H9 (cell line): ENCODE measurements at regions not wholly inside any gene's neighbourhood (a gene's known extent, or its start where the extent isn't known, plus 50 kb on each side); places are given as distances from the start of the nearest gene placed in this dataset.

Experiments
- DNase-seq: peaks from one replicate; pipeline ENCODE4 v3.0.0-alpha.2; 2017
- H2AFZ ChIP-seq: one replicate; pipeline ENCODE4 v1.6.1; 2013; ENCODE audit warnings: mild to moderate bottlenecking, low read length, control low read depth, moderate library complexity
- H2AK5ac ChIP-seq: 2 replicates; pipeline ENCODE4 v1.6.1; 2013; ENCODE audit warnings: low read length, control low read depth, mixed read lengths; ENCODE audit not compliant: insufficient read length
- H2BK120ac ChIP-seq: one replicate; pipeline ENCODE4 v1.6.1; 2013; ENCODE audit warnings: low read depth, mild to moderate bottlenecking, low read length, control low read depth, inconsistent platforms; ENCODE audit not compliant: poor library complexity, severe bottlenecking
- H2BK12ac ChIP-seq: 2 replicates; pipeline ENCODE4 v1.6.1; 2013; ENCODE audit warnings: low read length, control low read depth, mixed read lengths, low read depth; ENCODE audit not compliant: insufficient read length
- H2BK15ac ChIP-seq: 2 replicates; pipeline ENCODE4 v1.6.1; 2013; ENCODE audit warnings: low read depth, low read length, control low read depth
- H2BK20ac ChIP-seq: one replicate; pipeline ENCODE4 v1.6.1; 2013; ENCODE audit warnings: low read depth, mild to moderate bottlenecking, low read length, control low read depth, inconsistent platforms; ENCODE audit not compliant: poor library complexity, severe bottlenecking
- H2BK5ac ChIP-seq: 2 replicates; pipeline ENCODE4 v1.6.1; 2013; ENCODE audit warnings: low read length, control low read depth, mixed read lengths; ENCODE audit not compliant: insufficient read length
- H3K14ac ChIP-seq: 2 replicates; pipeline ENCODE4 v1.6.1; 2013; ENCODE audit warnings: low read length, control low read depth; ENCODE audit not compliant: insufficient read depth
- H3K18ac ChIP-seq: 2 replicates; pipeline ENCODE4 v1.6.1; 2013; ENCODE audit warnings: low read depth, mild to moderate bottlenecking, mixed read lengths, low read length, control low read depth; ENCODE audit not compliant: insufficient read length
- H3K23ac ChIP-seq: 2 replicates; pipeline ENCODE4 v1.6.1; 2013; ENCODE audit warnings: low read length, control low read depth, mixed read lengths, low read depth; ENCODE audit not compliant: insufficient read length
- H3K23me2 ChIP-seq: 2 replicates; pipeline ENCODE4 v1.6.1; 2013; ENCODE audit warnings: low read depth, mild to moderate bottlenecking, mixed read lengths, low read length, control low read depth; ENCODE audit not compliant: insufficient read length, poor library complexity, severe bottlenecking
- H3K27ac ChIP-seq: 2 replicates; pipeline ENCODE4 v1.5.1; 2013; ENCODE audit warnings: low read length, control low read depth, mixed read lengths, low read depth; ENCODE audit not compliant: insufficient read length
- H3K27me3 ChIP-seq: 2 replicates; pipeline ENCODE4 v1.6.1; 2013; ENCODE audit warnings: low read length, control low read depth, inconsistent platforms; ENCODE audit not compliant: insufficient read depth
- H3K4ac ChIP-seq: 2 replicates; pipeline ENCODE4 v1.6.1; 2013; ENCODE audit warnings: low read depth, mild to moderate bottlenecking, control low read depth, inconsistent platforms, low read length, moderate library complexity
- H3K4me1 ChIP-seq: 2 replicates; pipeline ENCODE4 v1.6.1; 2013; ENCODE audit warnings: low read length, control low read depth, inconsistent platforms; ENCODE audit not compliant: insufficient read depth
- H3K4me2 ChIP-seq: 2 replicates; pipeline ENCODE4 v1.6.1; 2013; ENCODE audit warnings: low read length, control low read depth, mixed read lengths; ENCODE audit not compliant: insufficient read length, insufficient read depth
- H3K56ac ChIP-seq: 2 replicates; pipeline ENCODE4 v1.6.1; 2013; ENCODE audit warnings: low read depth, mild to moderate bottlenecking, mixed read lengths, low read length, control low read depth; ENCODE audit not compliant: insufficient read length
- H3K79me1 ChIP-seq: 2 replicates; pipeline ENCODE4 v1.6.1; 2013; ENCODE audit warnings: low read depth, mild to moderate bottlenecking, moderate library complexity, low read length, control low read depth, inconsistent platforms; ENCODE audit not compliant: insufficient read depth, poor library complexity, severe bottlenecking
- H3K79me2 ChIP-seq: 2 replicates; pipeline ENCODE4 v1.6.1; 2013; ENCODE audit warnings: low read length, control low read depth, inconsistent platforms; ENCODE audit not compliant: insufficient read depth
- H3K9ac ChIP-seq: 2 replicates; pipeline ENCODE4 v1.6.1; 2013; ENCODE audit warnings: low read length, control low read depth, mixed read lengths; ENCODE audit not compliant: insufficient read length; ENCODE audit errors: extremely low read depth
- H3K9me3 ChIP-seq: one replicate; pipeline ENCODE4 v1.6.1; 2013; ENCODE audit warnings: low read depth, low read length, inconsistent platforms; ENCODE audit not compliant: control insufficient read depth
- H3T11ph ChIP-seq: one replicate; pipeline ENCODE4 v1.6.1; 2013; ENCODE audit warnings: mild to moderate bottlenecking, low read length, control low read depth, inconsistent platforms
- H4K20me1 ChIP-seq: one replicate; pipeline ENCODE4 v1.6.1; 2013; ENCODE audit not compliant: control insufficient read depth, insufficient read length, insufficient read depth
- H4K5ac ChIP-seq: 2 replicates; pipeline ENCODE4 v1.6.1; 2013; ENCODE audit warnings: low read depth, mild to moderate bottlenecking, mixed read lengths, low read length, control low read depth; ENCODE audit not compliant: insufficient read length
- H4K8ac ChIP-seq: replicated peaks from 2 replicates; pipeline ENCODE4 v1.6.1; 2013; ENCODE audit warnings: low read length, control low read depth, mixed read lengths, low read depth; ENCODE audit not compliant: insufficient read length
- H4K91ac ChIP-seq: 2 replicates; pipeline ENCODE4 v1.6.1; 2013; ENCODE audit warnings: low read depth, mild to moderate bottlenecking, moderate library complexity, mixed read lengths, low read length, control low read depth; ENCODE audit not compliant: insufficient read length
- H3K27ac Mint-ChIP-seq, 3 experiments: 2 replicates in 2 of 3; 3 replicates in 1 of 3; pipeline ENCODE4 v1.8.0; 2020 to 2021; ENCODE audit warnings: mixed read lengths in 3 of 3, mild to moderate bottlenecking in 1 of 3, moderate library complexity in 1 of 3
- H3K27me3 Mint-ChIP-seq: 2 replicates; pipeline ENCODE4 v1.8.0; 2021; ENCODE audit warnings: low read depth, mild to moderate bottlenecking, moderate library complexity, mixed read lengths
- H3K36me3 Mint-ChIP-seq, 3 experiments: 2 replicates in 2 of 3; 3 replicates in 1 of 3; pipeline ENCODE4 v1.8.0; 2020 to 2021; ENCODE audit warnings: low read depth in 3 of 3, mixed read lengths in 3 of 3; ENCODE audit not compliant: insufficient read depth in 1 of 3
- H3K4me1 Mint-ChIP-seq, 2 experiments: 2 replicates each; pipeline ENCODE4 v1.8.0; 2020; ENCODE audit warnings: mixed read lengths in 2 of 2
- H3K4me3 Mint-ChIP-seq, 2 experiments: 2 replicates in 1 of 2; 3 replicates in 1 of 2; pipeline ENCODE4 v1.8.0; 2020 to 2021; ENCODE audit warnings: mild to moderate bottlenecking in 2 of 2, mixed read lengths in 2 of 2, moderate library complexity in 1 of 2
- H3K9me3 Mint-ChIP-seq, 2 experiments: 2 replicates in 1 of 2; 3 replicates in 1 of 2; pipeline ENCODE4 v1.8.0; 2020; ENCODE audit warnings: mild to moderate bottlenecking in 2 of 2, mixed read lengths in 2 of 2, moderate library complexity in 1 of 2
- WGBS: extraction: QIAGEN DNeasy Blood & Tissue Kit; methylation state at CpG from one replicate; pipeline ENCODE4 v1.1.7; 2013; ENCODE audit warnings: missing lambda C conversion rate, low lambda C conversion rate, mixed read lengths; ENCODE audit not compliant: insufficient read length; ENCODE audit errors: extremely low coverage; 5-methylcytosine and 5-hydroxymethylcytosine counted together
- TF ChIP-seq, protein P1 (sequence below): fragments of 200-600 bp; sonication (generic); conservative IDR thresholded peaks from 3 replicates; pipeline ENCODE4 v1.8.0; 2021; ENCODE audit warnings: antibody characterized with exemption, mild to moderate bottlenecking

DNA sequence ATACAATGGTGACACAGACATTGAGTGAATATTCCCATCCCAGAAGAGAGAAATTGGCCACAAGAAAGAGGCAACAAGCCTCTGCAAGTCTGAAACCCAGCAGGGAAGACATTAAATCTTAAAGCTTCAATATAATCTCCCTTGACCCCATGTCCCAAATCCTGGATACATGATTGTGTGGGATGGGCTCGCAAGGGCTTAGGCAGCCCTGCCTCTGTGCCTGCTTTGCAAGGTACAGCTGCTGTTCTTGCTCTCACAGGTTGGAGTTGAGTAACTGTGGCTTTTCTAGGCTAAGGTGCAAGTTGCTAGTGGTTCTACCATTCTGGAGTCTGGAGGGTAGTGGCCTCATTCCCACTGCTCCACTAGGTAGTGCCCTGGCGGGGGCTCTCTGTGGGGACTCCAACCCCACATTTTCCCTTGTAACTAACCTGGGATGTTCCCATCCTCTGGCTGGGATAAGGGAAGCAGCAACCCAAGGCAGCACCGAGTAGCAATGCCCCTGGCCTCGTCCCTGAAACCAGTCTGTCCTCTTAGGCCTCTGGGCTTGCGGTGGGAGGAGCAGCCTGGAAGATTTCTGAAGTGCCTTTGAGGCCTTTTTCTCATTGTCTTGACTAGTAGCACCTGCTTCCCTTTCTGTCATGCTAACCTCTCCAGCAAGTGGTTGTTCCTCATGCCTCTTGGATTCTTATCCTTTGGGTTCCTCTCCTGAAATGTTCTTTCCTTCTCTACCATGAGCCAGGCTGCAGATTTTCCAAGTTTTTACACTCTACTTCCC, 90.0 kb downstream of the FAM174B start:
- no peak overlapping the region for H3K4me3 Mint-ChIP-seq
- peaks cover 0 to 5% of the 10 kb centered on the region in 2 experiments; a peak in 3 of 5 replicates for H3K9me3 Mint-ChIP-seq

More for the DNA sequence above, 90.0 kb downstream of the FAM174B start:
- Histone ChIP-seq H3K4me1 (no peaks in the 10 kb centered on the region), H3K9me3 (no peaks in the 10 kb centered on the region), H3K56ac (no peak overlapping the region), H4K8ac (no peak overlapping the region), H2AK5ac (no peak overlapping the region), H4K20me1 (peaks cover 2% of the 10 kb centered on the region), H3K4me2 (no peak overlapping the region), H3K27me3 (no peaks in the 10 kb centered on the region), H3K23ac (no peak overlapping the region), H2BK20ac (no peak overlapping the region), H3K4ac (no peak overlapping the region), H2BK5ac (no peak overlapping the region), H2BK15ac (no peak overlapping the region), H3K9ac (no peak overlapping the region), H3K27ac (no peak overlapping the region), H3K23me2 (no peaks in the 10 kb centered on the region), H2BK120ac (no peak overlapping the region), H2AFZ (no peak overlapping the region), H3K79me2 (0 out of 2 replicates have a peak, but pooled peaks cover 2% of the 10 kb centered on the region), H4K5ac (no peak overlapping the region), H3K79me1 (no peaks in the 10 kb centered on the region), H3K18ac (no peak overlapping the region), H3K14ac (no peak overlapping the region), H4K91ac (no peak overlapping the region), H2BK12ac (no peak overlapping the region), H3T11ph (no peak overlapping the region)
- TF ChIP-seq, protein P1, sequence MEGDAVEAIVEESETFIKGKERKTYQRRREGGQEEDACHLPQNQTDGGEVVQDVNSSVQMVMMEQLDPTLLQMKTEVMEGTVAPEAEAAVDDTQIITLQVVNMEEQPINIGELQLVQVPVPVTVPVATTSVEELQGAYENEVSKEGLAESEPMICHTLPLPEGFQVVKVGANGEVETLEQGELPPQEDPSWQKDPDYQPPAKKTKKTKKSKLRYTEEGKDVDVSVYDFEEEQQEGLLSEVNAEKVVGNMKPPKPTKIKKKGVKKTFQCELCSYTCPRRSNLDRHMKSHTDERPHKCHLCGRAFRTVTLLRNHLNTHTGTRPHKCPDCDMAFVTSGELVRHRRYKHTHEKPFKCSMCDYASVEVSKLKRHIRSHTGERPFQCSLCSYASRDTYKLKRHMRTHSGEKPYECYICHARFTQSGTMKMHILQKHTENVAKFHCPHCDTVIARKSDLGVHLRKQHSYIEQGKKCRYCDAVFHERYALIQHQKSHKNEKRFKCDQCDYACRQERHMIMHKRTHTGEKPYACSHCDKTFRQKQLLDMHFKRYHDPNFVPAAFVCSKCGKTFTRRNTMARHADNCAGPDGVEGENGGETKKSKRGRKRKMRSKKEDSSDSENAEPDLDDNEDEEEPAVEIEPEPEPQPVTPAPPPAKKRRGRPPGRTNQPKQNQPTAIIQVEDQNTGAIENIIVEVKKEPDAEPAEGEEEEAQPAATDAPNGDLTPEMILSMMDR, result no peak
- Mint-ChIP-seq H3K27me3 (peaks cover 11% of the 10 kb centered on the region), H3K4me1 (no peaks in the 10 kb centered on the region), H3K36me3 (no peaks in the 10 kb centered on the region; a peak in 2 of 7 replicates), H3K27ac (no peak overlapping the region)
- no CpG with 5 or more reads among the region's 5 CpGs for WGBS
- DNase-seq, result no peak
